ENCODE measurements at regions not wholly inside any gene's neighbourhood (a gene's known extent, or its start where the extent isn't known, plus 50 kb on each side); places are given as distances from the start of the nearest gene placed in this dataset.

DNA sequence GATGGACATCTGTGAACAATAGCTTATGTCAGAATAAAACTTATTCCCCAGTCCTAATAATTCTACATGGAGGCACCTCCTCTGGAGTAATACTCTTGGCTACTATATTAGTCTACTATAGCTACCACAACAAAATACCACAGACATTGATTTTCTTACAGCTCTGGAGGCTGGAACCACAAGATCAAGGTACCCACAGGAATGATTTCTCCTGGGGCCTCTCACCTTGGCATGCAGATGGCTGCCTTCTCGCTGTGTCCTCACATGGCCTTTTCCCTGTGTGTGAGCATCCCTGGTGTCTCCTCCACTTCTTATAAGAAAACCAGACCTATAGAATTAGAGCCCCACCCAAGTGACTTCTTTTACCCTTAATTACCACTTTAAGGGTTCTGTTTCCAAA lies 244.3 kb downstream of the BARHL2 start:
- H2AFZ ChIP-seq (ENCODE audit: low read length), result no peak overlapping the region
- no peak overlapping the region for H3K14ac ChIP-seq (ENCODE audit: insufficient read depth, low read length)
- Mint-ChIP-seq H3K36me3 (ENCODE audit: insufficient read depth in 1 of 3, low read depth in 3 of 3) (no peaks in the 10 kb centered on the region), H3K27ac (no peak overlapping the region), H3K27me3 (ENCODE audit: low read depth) (no peaks in the 10 kb centered on the region), H3K4me3 (no peak overlapping the region), H3K9me3 (no peaks in the 10 kb centered on the region), H3K4me1 (no peaks in the 10 kb centered on the region)
- no peak overlapping the region for H3K23ac ChIP-seq (ENCODE audit: insufficient read length, low read depth, low read length)
- no peak overlapping the region for H4K8ac ChIP-seq (replicated peaks; ENCODE audit: insufficient read length, low read depth, low read length)
- H3K9me3 ChIP-seq (ENCODE audit: control insufficient read depth, low read depth, low read length), result no peaks in the 10 kb centered on the region
- H2BK120ac ChIP-seq (ENCODE audit: low read depth, low read length, poor library complexity, severe bottlenecking), result no peak overlapping the region
- H4K5ac ChIP-seq (ENCODE audit: insufficient read length, low read depth, low read length), result no peak overlapping the region
- no peak overlapping the region for H3K18ac ChIP-seq (ENCODE audit: insufficient read length, low read depth, low read length)
- no peak overlapping the region for H2BK5ac ChIP-seq (ENCODE audit: insufficient read length, low read length)
- no peak overlapping the region for H3T11ph ChIP-seq (ENCODE audit: low read length)
- no peak overlapping the region for H3K56ac ChIP-seq (ENCODE audit: insufficient read length, low read depth, low read length)
- no peak overlapping the region for H2BK20ac ChIP-seq (ENCODE audit: low read depth, low read length, poor library complexity, severe bottlenecking)
- WGBS (ENCODE audit: extremely low coverage, insufficient read length, low lambda C conversion rate), result no CpG with 5 or more reads among the region's 1 CpG
- H3K27ac ChIP-seq (ENCODE audit: insufficient read length, low read depth, low read length), result no peak overlapping the region
- no peak overlapping the region for H4K91ac ChIP-seq (ENCODE audit: insufficient read length, low read depth, low read length)
- H2AK5ac ChIP-seq (ENCODE audit: insufficient read length, low read length), result no peak overlapping the region
- DNase-seq, result no peak
- no peak overlapping the region for H3K9ac ChIP-seq (ENCODE audit: extremely low read depth, insufficient read length, low read length)
- TF ChIP-seq, protein P1, sequence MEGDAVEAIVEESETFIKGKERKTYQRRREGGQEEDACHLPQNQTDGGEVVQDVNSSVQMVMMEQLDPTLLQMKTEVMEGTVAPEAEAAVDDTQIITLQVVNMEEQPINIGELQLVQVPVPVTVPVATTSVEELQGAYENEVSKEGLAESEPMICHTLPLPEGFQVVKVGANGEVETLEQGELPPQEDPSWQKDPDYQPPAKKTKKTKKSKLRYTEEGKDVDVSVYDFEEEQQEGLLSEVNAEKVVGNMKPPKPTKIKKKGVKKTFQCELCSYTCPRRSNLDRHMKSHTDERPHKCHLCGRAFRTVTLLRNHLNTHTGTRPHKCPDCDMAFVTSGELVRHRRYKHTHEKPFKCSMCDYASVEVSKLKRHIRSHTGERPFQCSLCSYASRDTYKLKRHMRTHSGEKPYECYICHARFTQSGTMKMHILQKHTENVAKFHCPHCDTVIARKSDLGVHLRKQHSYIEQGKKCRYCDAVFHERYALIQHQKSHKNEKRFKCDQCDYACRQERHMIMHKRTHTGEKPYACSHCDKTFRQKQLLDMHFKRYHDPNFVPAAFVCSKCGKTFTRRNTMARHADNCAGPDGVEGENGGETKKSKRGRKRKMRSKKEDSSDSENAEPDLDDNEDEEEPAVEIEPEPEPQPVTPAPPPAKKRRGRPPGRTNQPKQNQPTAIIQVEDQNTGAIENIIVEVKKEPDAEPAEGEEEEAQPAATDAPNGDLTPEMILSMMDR (conservative IDR thresholded peaks at IDR 0.05), result no peak
- no peaks in the 10 kb centered on the region for H3K23me2 ChIP-seq (ENCODE audit: insufficient read length, low read depth, low read length, poor library complexity, severe bottlenecking)
- no peak overlapping the region for H2BK15ac ChIP-seq (ENCODE audit: low read depth, low read length)
- no peak overlapping the region for H2BK12ac ChIP-seq (ENCODE audit: insufficient read length, low read depth, low read length)
- no peaks in the 10 kb centered on the region for H3K79me2 ChIP-seq (ENCODE audit: insufficient read depth, low read length)
- no peak overlapping the region for H3K4me2 ChIP-seq (ENCODE audit: insufficient read depth, insufficient read length, low read length)
- H3K4me1 ChIP-seq (ENCODE audit: insufficient read depth, low read length), result no peaks in the 10 kb centered on the region
- H4K20me1 ChIP-seq (ENCODE audit: control insufficient read depth, insufficient read depth, insufficient read length), result no peaks in the 10 kb centered on the region
- no peaks in the 10 kb centered on the region for H3K79me1 ChIP-seq (ENCODE audit: insufficient read depth, low read depth, low read length, poor library complexity, severe bottlenecking)
- H3K4ac ChIP-seq (ENCODE audit: low read depth, low read length), result no peak overlapping the region
- H3K27me3 ChIP-seq (ENCODE audit: insufficient read depth, low read length), result no peaks in the 10 kb centered on the region
